ENCODE measurements at regions not wholly inside any gene's neighbourhood (a gene's known extent, or its start where the extent isn't known, plus 50 kb on each side); places are given as distances from the start of the nearest gene placed in this dataset.
A peak's percentile ranks its signal among the peaks of the same experiment; 100 is the strongest.
"Not testable (repeated sequence)": the region's sequence is repeated elsewhere in the genome, so short reads cannot be mapped to it uniquely, and the experiment has no call there.

- H3K4me2 ChIP-seq (ENCODE audit: unreplicated experiment) = no peak overlapping the region
- no peak overlapping the region for H2AFZ ChIP-seq
- no peaks in the 10 kb centered on the region for H3K9me3 ChIP-seq (ENCODE audit: low read depth)
- in situ Hi-C loops (cut with MboI) = no loop called here
- DNase-seq = no peak
- H3K27ac ChIP-seq = no peak overlapping the region
- H3K4me3 ChIP-seq = no peak overlapping the region
- peaks cover 13% of the 10 kb centered on the region for H3F3A ChIP-seq (ENCODE audit: insufficient read depth)
- no peak overlapping the region for H3K9ac ChIP-seq
- WGBS, 2 experiments (ENCODE audit: low coverage in 1 of 2, low lambda C conversion rate in 2 of 2, missing lambda C conversion rate in 2 of 2) = 96% methylated on average over 1 of the region's 1 CpG
- no peaks in the 10 kb centered on the region for H4K20me1 ChIP-seq (ENCODE audit: insufficient read depth)
- no peak for TF ChIP-seq EZH2phosphoT487 (IDR thresholded peaks at IDR 0.05; ENCODE audit: insufficient read depth, low read depth)
- no peak for TF ChIP-seq EZH2 (IDR thresholded peaks at IDR 0.05; ENCODE audit: insufficient read depth, poor library complexity, severe bottlenecking)
- no peaks in the 10 kb centered on the region for H3K27me3 ChIP-seq (replicated peaks; ENCODE audit: insufficient read depth)
- no peaks in the 10 kb centered on the region for H3K9me2 ChIP-seq (ENCODE audit: insufficient read depth)
- H3K79me2 ChIP-seq (ENCODE audit: insufficient read depth) = no peaks in the 10 kb centered on the region
- H3K4me1 ChIP-seq (ENCODE audit: insufficient read depth) = peaks cover 11% of the 10 kb centered on the region
- H3K36me3 ChIP-seq (ENCODE audit: low read depth) = no peaks in the 10 kb centered on the region
These were observed 112.2 kb upstream of the ADRA1B start for GRCh38 chr5:159804121-159804520.

DNA sequence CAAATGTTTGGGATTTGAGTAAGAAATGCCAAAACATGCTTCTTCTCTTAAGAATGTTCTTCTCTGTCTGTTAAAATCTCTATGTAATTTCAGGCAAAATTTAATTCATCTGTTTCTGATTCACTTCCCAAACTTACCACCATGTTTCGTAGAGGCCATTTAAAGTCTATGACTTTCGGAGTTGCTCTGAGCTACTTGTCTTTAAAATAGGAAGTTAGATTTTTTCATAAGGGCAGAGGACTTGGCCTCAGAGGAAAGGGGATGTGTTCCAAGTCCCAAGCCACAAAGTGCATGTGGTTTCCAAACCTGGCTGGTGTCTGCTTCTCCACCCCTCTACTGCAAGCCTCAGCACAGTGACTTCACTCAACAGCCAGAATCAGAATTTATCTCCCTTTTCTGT is 111.3 kb upstream of the ADRA1B start:
- 57 to 66% methylated on average over 2 of the region's 2 CpGs for WGBS, 2 experiments (ENCODE audit: low coverage in 1 of 2, low lambda C conversion rate in 2 of 2, missing lambda C conversion rate in 2 of 2)

GRCh38 chr5:159807135-159807534 is 109.1 kb upstream of the ADRA1B start:
- Histone ChIP-seq H3K4me1 (ENCODE audit: insufficient read depth) (peaks cover 11% of the 10 kb centered on the region), H3F3A (ENCODE audit: insufficient read depth) (peaks cover 13% of the 10 kb centered on the region)
- WGBS, 2 experiments (ENCODE audit: low coverage in 1 of 2, low lambda C conversion rate in 2 of 2, missing lambda C conversion rate in 2 of 2) = 94 to 99% methylated on average over 3 of the region's 3 CpGs
- H3K27me3 ChIP-seq (replicated peaks; ENCODE audit: insufficient read depth); DNase-seq; H3K27ac ChIP-seq; H3K9ac ChIP-seq; in situ Hi-C loops (cut with MboI); H3K4me3 ChIP-seq; H3K79me2 ChIP-seq (ENCODE audit: insufficient read depth); H3K9me2 ChIP-seq (ENCODE audit: insufficient read depth); H3K9me3 ChIP-seq (ENCODE audit: low read depth); H4K20me1 ChIP-seq (ENCODE audit: insufficient read depth); H3K4me2 ChIP-seq (ENCODE audit: unreplicated experiment); H3K36me3 ChIP-seq (ENCODE audit: low read depth); H2AFZ ChIP-seq: not testable (repeated sequence)

More for the DNA sequence above, 111.3 kb upstream of the ADRA1B start:
- no peaks in the 10 kb centered on the region for H3K9me2 ChIP-seq (ENCODE audit: insufficient read depth)
- no peaks in the 10 kb centered on the region for H3K79me2 ChIP-seq (ENCODE audit: insufficient read depth)
- no peaks in the 10 kb centered on the region for H4K20me1 ChIP-seq (ENCODE audit: insufficient read depth)
- no peak overlapping the region for H3K9ac ChIP-seq
- H3K27me3 ChIP-seq (replicated peaks; ENCODE audit: insufficient read depth) = no peaks in the 10 kb centered on the region
- no peak overlapping the region for H3K4me3 ChIP-seq
- H3F3A ChIP-seq (ENCODE audit: insufficient read depth) = peaks cover 13% of the 10 kb centered on the region
- peaks cover 11% of the 10 kb centered on the region for H3K4me1 ChIP-seq (ENCODE audit: insufficient read depth)
- no peak overlapping the region for H3K27ac ChIP-seq
- H3K36me3 ChIP-seq (ENCODE audit: low read depth) = no peaks in the 10 kb centered on the region
- DNase-seq = peak; percentile 41
- in situ Hi-C loops (cut with MboI) = no loop called here
- no peaks in the 10 kb centered on the region for H3K9me3 ChIP-seq (ENCODE audit: low read depth)
- peak overlapping the region; percentile 25; the same call in 1 of the 2 replicates for H2AFZ ChIP-seq
- peak overlapping the region; percentile 10 for H3K4me2 ChIP-seq (ENCODE audit: unreplicated experiment)
- no peak for TF ChIP-seq EZH2phosphoT487 (IDR thresholded peaks at IDR 0.05; ENCODE audit: insufficient read depth, low read depth)
- TF ChIP-seq EZH2 (IDR thresholded peaks at IDR 0.05; ENCODE audit: insufficient read depth, poor library complexity, severe bottlenecking) = no peak

GRCh38 chr5:159807586-159807985 is 108.7 kb upstream of the ADRA1B start:
- WGBS, 2 experiments (ENCODE audit: low coverage in 1 of 2, low lambda C conversion rate in 2 of 2, missing lambda C conversion rate in 2 of 2) = 25 to 31% methylated on average over 2 of the region's 2 CpGs
- H3K9me2 ChIP-seq (ENCODE audit: insufficient read depth) = no peaks in the 10 kb centered on the region
- H3K79me2 ChIP-seq (ENCODE audit: insufficient read depth) = no peaks in the 10 kb centered on the region
- peaks cover 11% of the 10 kb centered on the region for H3K4me1 ChIP-seq (ENCODE audit: insufficient read depth)
- no peak overlapping the region for H3K9ac ChIP-seq
- TF ChIP-seq EZH2 (IDR thresholded peaks at IDR 0.05; ENCODE audit: insufficient read depth, poor library complexity, severe bottlenecking) = no peak
- no peak for TF ChIP-seq EZH2phosphoT487 (IDR thresholded peaks at IDR 0.05; ENCODE audit: insufficient read depth, low read depth)
- no peaks in the 10 kb centered on the region for H3K27me3 ChIP-seq (replicated peaks; ENCODE audit: insufficient read depth)
- H3K4me3 ChIP-seq = no peak overlapping the region
- H2AFZ ChIP-seq = no peak overlapping the region
- peak; percentile 49 for DNase-seq
- H3K4me2 ChIP-seq (ENCODE audit: unreplicated experiment) = no peak overlapping the region
- H3F3A ChIP-seq (ENCODE audit: insufficient read depth) = peaks cover 13% of the 10 kb centered on the region
- H3K27ac ChIP-seq = no peak overlapping the region
- H3K9me3 ChIP-seq (ENCODE audit: low read depth) = no peaks in the 10 kb centered on the region
- no peaks in the 10 kb centered on the region for H3K36me3 ChIP-seq (ENCODE audit: low read depth)
- H4K20me1 ChIP-seq (ENCODE audit: insufficient read depth) = no peaks in the 10 kb centered on the region
- in situ Hi-C loops (cut with MboI) = no loop called here

- H2AFZ ChIP-seq = no peak overlapping the region
- H4K20me1 ChIP-seq (ENCODE audit: insufficient read depth) = no peaks in the 10 kb centered on the region
- H3K9me3 ChIP-seq (ENCODE audit: low read depth) = no peaks in the 10 kb centered on the region
- no peak overlapping the region for H3K27ac ChIP-seq
- in situ Hi-C loops (cut with MboI) = no loop called here
- no peak for DNase-seq
- 0 out of 2 replicates have a peak, but pooled peaks cover 6% of the 10 kb centered on the region for H3K4me1 ChIP-seq (ENCODE audit: insufficient read depth)
- no peaks in the 10 kb centered on the region for H3K9me2 ChIP-seq (ENCODE audit: insufficient read depth)
- 93 to 100% methylated on average over 2 of the region's 2 CpGs for WGBS, 2 experiments (ENCODE audit: low coverage in 1 of 2, low lambda C conversion rate in 2 of 2, missing lambda C conversion rate in 2 of 2)
- H3K4me3 ChIP-seq = no peak overlapping the region
- TF ChIP-seq EZH2 (IDR thresholded peaks at IDR 0.05; ENCODE audit: insufficient read depth, poor library complexity, severe bottlenecking) (no peak), EZH2phosphoT487 (IDR thresholded peaks at IDR 0.05; ENCODE audit: insufficient read depth, low read depth) (no peak)
- no peaks in the 10 kb centered on the region for H3K79me2 ChIP-seq (ENCODE audit: insufficient read depth)
- no peaks in the 10 kb centered on the region for H3K27me3 ChIP-seq (replicated peaks; ENCODE audit: insufficient read depth)
- no peak overlapping the region for H3K4me2 ChIP-seq (ENCODE audit: unreplicated experiment)
- H3F3A ChIP-seq (ENCODE audit: insufficient read depth) = no peaks in the 10 kb centered on the region
- H3K9ac ChIP-seq = no peak overlapping the region
- H3K36me3 ChIP-seq (ENCODE audit: low read depth) = no peaks in the 10 kb centered on the region
These were observed 104.6 kb upstream of the ADRA1B start for GRCh38 chr5:159811712-159812111.

GRCh38 chr5:159812759-159813158 is 103.5 kb upstream of the ADRA1B start:
- H3K4me2 ChIP-seq (ENCODE audit: unreplicated experiment); DNase-seq; H3K4me3 ChIP-seq; H3K4me1 ChIP-seq (ENCODE audit: insufficient read depth); H4K20me1 ChIP-seq (ENCODE audit: insufficient read depth); H3K27me3 ChIP-seq (replicated peaks; ENCODE audit: insufficient read depth); H3K36me3 ChIP-seq (ENCODE audit: low read depth); H3K9me2 ChIP-seq (ENCODE audit: insufficient read depth); H3F3A ChIP-seq (ENCODE audit: insufficient read depth); in situ Hi-C loops (cut with MboI); H3K9me3 ChIP-seq (ENCODE audit: low read depth); H3K27ac ChIP-seq; H2AFZ ChIP-seq; H3K9ac ChIP-seq; H3K79me2 ChIP-seq (ENCODE audit: insufficient read depth): not testable (repeated sequence)
- 89 to 94% methylated on average over 3 of the region's 3 CpGs for WGBS, 2 experiments (ENCODE audit: low coverage in 1 of 2, low lambda C conversion rate in 2 of 2, missing lambda C conversion rate in 2 of 2)

All from GM23248 (cell line).